GM12878 (cell line): ENCODE measurements at regions not wholly inside any gene's neighbourhood (a gene's known extent, or its start where the extent isn't known, plus 50 kb on each side); places are given as distances from the start of the nearest gene placed in this dataset.

ENCODE experiments used
- ATAC-seq: fragments of 200-7000 bp; cut with Tn5 transposase; 3 replicates; pipeline ENCODE4 v1.9.1; 2020; ENCODE audit warnings: mild to moderate bottlenecking, moderate library complexity
- BruUV-seq: library from RNA; stranded (reverse); fragments of 400-500 nt; replicated peaks from 2 replicates; lab custom pipeline; 2021; lab: Mats Ljungman, UMichigan
- CTCF ChIA-PET: fragments of 300-600 bp; sonication (Branson Sonifier 250); formaldehyde crosslinking; extraction: SDS; loops from one replicate; lab custom pipeline; 2021; ENCODE audit warnings: inconsistent platforms; lab: Yijun Ruan, JAX
- POLR2A ChIA-PET: fragments of 350-600 bp; formaldehyde crosslinking; extraction: SDS; loops from one replicate; lab custom pipeline; 2021; ENCODE audit warnings: inconsistent platforms; lab: Charles Lee
- RAD21 ChIA-PET: fragments of 300-600 bp; sonication (Branson Sonifier 250); formaldehyde crosslinking; loops from one replicate; lab custom pipeline; 2023; ENCODE audit warnings: antibody characterized with exemption; ENCODE audit not compliant: unreplicated experiment; lab: Charles Lee
- SMC1A ChIA-PET: fragments of 300-600 bp; sonication (Branson Sonifier 250); formaldehyde crosslinking; loops from one replicate; lab custom pipeline; 2023; ENCODE audit not compliant: unreplicated experiment, uncharacterized antibody; lab: Charles Lee
- DNase-seq: peaks from one replicate; pipeline ENCODE4 v3.0.0-alpha.2; 2011; ENCODE audit warnings: low read depth, low spot score
- FAIRE-seq: peaks from 3 replicates; lab custom pipeline; 2011; peaks lifted over from hg19 to GRCh38; lab: Jason Lieb, UNC
- H2AFZ ChIP-seq: 2 replicates; pipeline ENCODE4 v1.6.0; 2011; ENCODE audit warnings: low read depth, low read length, control low read depth; ENCODE audit not compliant: control insufficient read depth
- H3K27ac ChIP-seq: 2 replicates; pipeline ENCODE4 v1.5.1; 2011; ENCODE audit warnings: control low read depth; ENCODE audit not compliant: control insufficient read depth, insufficient read depth
- H3K27me3 ChIP-seq, 2 experiments: replicated peaks in 1 of 2; 2 replicates each; pipeline versions ENCODE4 v1.6.0 to v1.6.1; 2011; ENCODE audit warnings: low read length in 1 of 2; ENCODE audit not compliant: control insufficient read depth in 2 of 2, insufficient read depth in 2 of 2
- H3K36me3 ChIP-seq, 2 experiments: 2 replicates each; pipeline ENCODE4 v1.5.1; 2011; ENCODE audit warnings: low read length in 1 of 2; ENCODE audit not compliant: control insufficient read depth in 2 of 2, insufficient read depth in 2 of 2
- H3K4me1 ChIP-seq: 2 replicates; pipeline ENCODE4 v1.6.1; 2011; ENCODE audit warnings: mild to moderate bottlenecking, low read length, moderate library complexity, mixed read lengths; ENCODE audit not compliant: control insufficient read depth, insufficient read depth
- H3K4me2 ChIP-seq: 2 replicates; pipeline ENCODE4 v1.6.0; 2011; ENCODE audit warnings: control low read depth; ENCODE audit not compliant: control insufficient read depth, insufficient read depth
- H3K4me3 ChIP-seq: fragments of 200-600 bp; sonication (generic); 2 replicates; pipeline ENCODE4 v1.5.1; 2016
- H3K79me2 ChIP-seq: 2 replicates; pipeline ENCODE4 v1.6.0; 2011; ENCODE audit warnings: low read length; ENCODE audit not compliant: control insufficient read depth, insufficient read depth
- H3K9ac ChIP-seq: 2 replicates; pipeline ENCODE4 v1.8.0; 2011; ENCODE audit warnings: low read length, control low read depth, mixed read lengths; ENCODE audit not compliant: control insufficient read depth, insufficient read depth
- H3K9me3 ChIP-seq: replicated peaks from 3 replicates; pipeline ENCODE4 v1.5.1; 2011; ENCODE audit warnings: mild to moderate bottlenecking, low read length; ENCODE audit not compliant: control insufficient read depth, insufficient read depth
- H4K20me1 ChIP-seq: 2 replicates; pipeline ENCODE4 v1.6.0; 2011; ENCODE audit not compliant: control insufficient read depth, insufficient read depth
- CREM ChIP-seq: IDR thresholded peaks from 2 replicates; pipeline ENCODE4 v1.6.1; 2014; ENCODE audit warnings: antibody characterized with exemption, low read depth
- NR2C1 ChIP-seq: fragments of 450-650 bp; IDR thresholded peaks from 2 replicates; pipeline ENCODE4 v1.6.1; 2017; ENCODE audit warnings: antibody characterized with exemption, mild to moderate bottlenecking, moderate library complexity
- WGBS: methylation state at CpG from one replicate; pipeline ENCODE4 v1.1.6; 2016; ENCODE audit warnings: low lambda C conversion rate; ENCODE audit not compliant: insufficient replicate concordance, insufficient coverage; ENCODE audit errors: missing lambda C conversion rate; 5-methylcytosine and 5-hydroxymethylcytosine counted together
- in situ Hi-C: fragments of 300-500 bp; cut with MboI; formaldehyde crosslinking; loops from 9 replicates; pipeline ENCODE4 v1.14.3; 2018; ENCODE audit warnings: mixed read lengths
- intact Hi-C: fragments of 100-400 bp; cut with micrococcal nuclease; formaldehyde crosslinking; loops from one replicate; pipeline ENCODE4 v1.14.2; 2022; ENCODE audit not compliant: unreplicated experiment
- TF ChIP-seq, protein P1 (sequence below): fragments of 450-650 bp; IDR thresholded peaks from 2 replicates; pipeline ENCODE4 v1.6.1; 2018; ENCODE audit warnings: borderline replicate concordance, mild to moderate bottlenecking; ENCODE audit not compliant: partially characterized antibody
- TF ChIP-seq, protein P2 (sequence below): fragments of 450-650 bp; IDR thresholded peaks from 2 replicates; pipeline ENCODE4 v1.6.1; 2016; ENCODE audit warnings: mild to moderate bottlenecking

DNA sequence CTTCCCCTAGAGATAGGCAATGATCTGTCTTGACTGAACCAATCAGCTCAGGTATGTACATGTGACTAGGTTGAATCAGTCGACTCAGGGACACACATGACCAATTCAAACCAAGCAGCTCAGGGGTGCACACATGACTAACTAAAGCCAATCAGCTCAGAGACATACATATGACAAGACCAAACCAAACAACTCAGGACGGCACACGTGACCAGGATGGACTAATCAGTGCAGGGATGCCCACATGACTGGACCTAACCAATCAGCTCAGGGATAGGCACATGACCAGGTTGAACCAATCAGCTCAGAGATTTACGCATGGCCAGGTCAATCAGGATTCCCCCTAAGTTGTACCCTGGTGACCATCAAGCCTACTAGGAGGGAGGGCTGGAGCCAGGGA is 310.3 kb downstream of the CDH26 start (continued):
- TF ChIP-seq, protein P1, sequence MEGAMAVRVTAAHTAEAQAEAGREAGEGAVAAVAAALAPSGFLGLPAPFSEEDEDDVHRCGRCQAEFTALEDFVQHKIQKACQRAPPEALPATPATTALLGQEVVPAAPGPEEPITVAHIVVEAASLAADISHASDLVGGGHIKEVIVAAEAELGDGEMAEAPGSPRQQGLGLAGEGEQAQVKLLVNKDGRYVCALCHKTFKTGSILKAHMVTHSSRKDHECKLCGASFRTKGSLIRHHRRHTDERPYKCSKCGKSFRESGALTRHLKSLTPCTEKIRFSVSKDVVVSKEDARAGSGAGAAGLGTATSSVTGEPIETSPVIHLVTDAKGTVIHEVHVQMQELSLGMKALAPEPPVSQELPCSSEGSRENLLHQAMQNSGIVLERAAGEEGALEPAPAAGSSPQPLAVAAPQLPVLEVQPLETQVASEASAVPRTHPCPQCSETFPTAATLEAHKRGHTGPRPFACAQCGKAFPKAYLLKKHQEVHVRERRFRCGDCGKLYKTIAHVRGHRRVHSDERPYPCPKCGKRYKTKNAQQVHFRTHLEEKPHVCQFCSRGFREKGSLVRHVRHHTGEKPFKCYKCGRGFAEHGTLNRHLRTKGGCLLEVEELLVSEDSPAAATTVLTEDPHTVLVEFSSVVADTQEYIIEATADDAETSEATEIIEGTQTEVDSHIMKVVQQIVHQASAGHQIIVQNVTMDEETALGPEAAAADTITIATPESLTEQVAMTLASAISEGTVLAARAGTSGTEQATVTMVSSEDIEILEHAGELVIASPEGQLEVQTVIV: no peak

DNA sequence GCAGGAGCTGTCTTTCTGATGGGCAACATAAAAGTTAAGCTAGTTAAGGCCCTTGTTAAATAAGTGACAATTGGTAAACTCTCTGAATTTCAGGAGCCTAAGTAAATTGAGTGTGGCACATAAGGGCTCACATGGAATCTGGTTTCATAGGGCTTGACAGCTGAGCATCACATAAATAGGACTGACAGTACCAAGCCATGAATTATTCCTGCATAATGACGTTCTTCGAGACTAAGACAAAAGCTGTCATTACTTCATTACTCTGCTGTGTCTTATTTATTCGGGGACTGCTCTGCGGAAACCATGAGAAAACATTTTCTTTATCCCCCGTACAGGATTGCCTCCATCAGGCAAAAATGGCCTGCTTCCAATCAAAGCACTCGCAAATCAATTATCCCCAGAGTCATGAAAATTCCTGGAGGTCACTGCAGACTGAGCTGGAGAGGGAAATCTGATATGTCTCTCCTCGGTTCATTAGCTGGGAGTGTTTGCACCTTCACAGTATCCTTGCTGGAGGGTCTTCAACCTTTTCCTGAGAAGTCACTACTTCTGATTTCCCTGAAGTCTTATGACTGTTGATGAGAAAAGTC is 311.4 kb downstream of the CDH26 start:
- POLR2A ChIA-PET: no interaction called here
- TF ChIP-seq, protein P2, sequence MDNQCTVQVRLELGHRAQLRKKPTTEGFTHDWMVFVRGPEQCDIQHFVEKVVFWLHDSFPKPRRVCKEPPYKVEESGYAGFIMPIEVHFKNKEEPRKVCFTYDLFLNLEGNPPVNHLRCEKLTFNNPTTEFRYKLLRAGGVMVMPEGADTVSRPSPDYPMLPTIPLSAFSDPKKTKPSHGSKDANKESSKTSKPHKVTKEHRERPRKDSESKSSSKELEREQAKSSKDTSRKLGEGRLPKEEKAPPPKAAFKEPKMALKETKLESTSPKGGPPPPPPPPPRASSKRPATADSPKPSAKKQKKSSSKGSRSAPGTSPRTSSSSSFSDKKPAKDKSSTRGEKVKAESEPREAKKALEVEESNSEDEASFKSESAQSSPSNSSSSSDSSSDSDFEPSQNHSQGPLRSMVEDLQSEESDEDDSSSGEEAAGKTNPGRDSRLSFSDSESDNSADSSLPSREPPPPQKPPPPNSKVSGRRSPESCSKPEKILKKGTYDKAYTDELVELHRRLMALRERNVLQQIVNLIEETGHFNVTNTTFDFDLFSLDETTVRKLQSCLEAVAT: no peak
- TF ChIP-seq NR2C1: no peak
- no peak for TF ChIP-seq CREM
- DNase-seq: no peak
- RAD21 ChIA-PET: no interaction called here
- no peaks in the 10 kb centered on the region for H3K27me3 ChIP-seq
- no peaks in the 10 kb centered on the region for H3K79me2 ChIP-seq
- no peak overlapping the region for H2AFZ ChIP-seq
- H3K4me2 ChIP-seq: no peak overlapping the region
- CTCF ChIA-PET: interaction anchor here (1.0 kb wide), 1 partner anchor 132 kb away, joined by 3 read pairs; no protein-coding TSS in a partner anchor
- FAIRE-seq: no peak
- intact Hi-C loops (no loop called here), in situ Hi-C loops (no loop called here)
- ATAC-seq: no peak
- no peaks in the 10 kb centered on the region for H3K36me3 ChIP-seq
- no peaks in the 10 kb centered on the region for H3K4me1 ChIP-seq
- no TSS peak for BruUV-seq
- H4K20me1 ChIP-seq: no peaks in the 10 kb centered on the region
- no peak overlapping the region for H3K27ac ChIP-seq
- 35% methylated on average over 7 of the region's 7 CpGs for WGBS
- SMC1A ChIA-PET: no interaction called here
- no peaks in the 10 kb centered on the region for H3K9me3 ChIP-seq
- no peak overlapping the region for H3K4me3 ChIP-seq
- no peak overlapping the region for H3K9ac ChIP-seq
